ENCODE measurements at regions not wholly inside any gene's neighbourhood (a gene's known extent, or its start where the extent isn't known, plus 50 kb on each side); places are given as distances from the start of the nearest gene placed in this dataset.

DNA sequence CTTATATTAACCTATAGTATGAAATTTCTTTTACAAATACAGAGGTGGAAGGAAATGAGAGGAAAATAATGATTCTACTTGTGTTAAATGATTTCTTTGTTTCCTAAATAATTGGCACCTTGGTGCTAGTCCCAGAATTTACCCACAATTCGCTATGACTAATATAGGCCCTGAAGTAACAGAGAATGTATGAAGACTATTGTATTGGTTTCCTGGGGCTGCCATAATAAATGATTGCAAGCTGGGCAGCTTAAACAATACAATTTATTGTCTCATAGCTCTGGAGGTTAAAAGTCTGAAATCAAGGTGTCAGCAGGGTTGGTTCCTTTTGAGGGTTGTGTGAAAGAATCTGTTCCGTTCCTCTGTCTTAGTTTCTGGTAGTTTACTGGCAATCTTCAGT, 74.8 kb upstream of the GPRIN3 start:
- TF ChIP-seq MTA3 (IDR thresholded peaks at IDR 0.05; ENCODE audit: borderline replicate concordance) (no peak), IRF1 (CRISPR knock-in tag; IDR thresholded peaks at IDR 0.05; ENCODE audit: borderline replicate concordance) (no peak), TEAD4 (IDR thresholded peaks at IDR 0.05; ENCODE audit: low read length) (no peak), TEAD4 (CRISPR knock-in tag; IDR thresholded peaks at IDR 0.05; ENCODE audit: borderline replicate concordance) (no peak), ARID1B (IDR thresholded peaks at IDR 0.05) (no peak), ZFX (CRISPR knock-in tag; IDR thresholded peaks at IDR 0.05) (no peak), TOE1 (IDR thresholded peaks at IDR 0.05; ENCODE audit: borderline replicate concordance) (no peak), TOE1 (CRISPR knock-in tag; IDR thresholded peaks at IDR 0.05; ENCODE audit: borderline replicate concordance, low read depth) (no peak), SP2 (IDR thresholded peaks at IDR 0.05; ENCODE audit: extremely low read depth, low read depth, low read length, poor library complexity, severe bottlenecking) (no peak), RFX5 (IDR thresholded peaks at IDR 0.05; ENCODE audit: low read depth, low read length) (no peak), JUND (IDR thresholded peaks at IDR 0.05; ENCODE audit: borderline replicate concordance, low read depth, low read length) (no peak), JUND (tag; IDR thresholded peaks at IDR 0.05; ENCODE audit: borderline replicate concordance, low read depth, low read length) (no peak), SOX6 (IDR thresholded peaks at IDR 0.05) (no peak)
- TF ChIP-seq, protein P1, sequence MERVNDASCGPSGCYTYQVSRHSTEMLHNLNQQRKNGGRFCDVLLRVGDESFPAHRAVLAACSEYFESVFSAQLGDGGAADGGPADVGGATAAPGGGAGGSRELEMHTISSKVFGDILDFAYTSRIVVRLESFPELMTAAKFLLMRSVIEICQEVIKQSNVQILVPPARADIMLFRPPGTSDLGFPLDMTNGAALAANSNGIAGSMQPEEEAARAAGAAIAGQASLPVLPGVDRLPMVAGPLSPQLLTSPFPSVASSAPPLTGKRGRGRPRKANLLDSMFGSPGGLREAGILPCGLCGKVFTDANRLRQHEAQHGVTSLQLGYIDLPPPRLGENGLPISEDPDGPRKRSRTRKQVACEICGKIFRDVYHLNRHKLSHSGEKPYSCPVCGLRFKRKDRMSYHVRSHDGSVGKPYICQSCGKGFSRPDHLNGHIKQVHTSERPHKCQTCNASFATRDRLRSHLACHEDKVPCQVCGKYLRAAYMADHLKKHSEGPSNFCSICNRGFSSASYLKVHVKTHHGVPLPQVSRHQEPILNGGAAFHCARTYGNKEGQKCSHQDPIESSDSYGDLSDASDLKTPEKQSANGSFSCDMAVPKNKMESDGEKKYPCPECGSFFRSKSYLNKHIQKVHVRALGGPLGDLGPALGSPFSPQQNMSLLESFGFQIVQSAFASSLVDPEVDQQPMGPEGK (CRISPR knock-in tag; IDR thresholded peaks at IDR 0.05; ENCODE audit: borderline replicate concordance) = no peak
